ENCODE measurements at regions not wholly inside any gene's neighbourhood (a gene's known extent, or its start where the extent isn't known, plus 50 kb on each side); places are given as distances from the start of the nearest gene placed in this dataset.
"Not testable (repeated sequence)": the region's sequence is repeated elsewhere in the genome, so short reads cannot be mapped to it uniquely, and the experiment has no call there.

GRCh38 chr2:17135619-17136018 lies 382.6 kb downstream of the RAD51AP2 start:
- H3K4me3 ChIP-seq (ENCODE audit: control insufficient read depth in 1 of 2, extremely low read depth in 1 of 2, low read length in 1 of 2), result no peak overlapping the region
- H3K36me3 Mint-ChIP-seq, result no peaks in the 10 kb centered on the region
- H3K27ac Mint-ChIP-seq, result no peak overlapping the region
- no peak for ATAC-seq (replicated peaks in 1 of 4)
- no CpG with 5 or more reads among the region's 1 CpG for WGBS (ENCODE audit: insufficient coverage)
- H3K9me3 Mint-ChIP-seq, result no peaks in the 10 kb centered on the region
- H3K27ac ChIP-seq (ENCODE audit: low read length), result no peak overlapping the region
- H3K4me1 Mint-ChIP-seq, result no peaks in the 10 kb centered on the region
- ChIA-PET CTCF (no interaction called here), POLR2A (no interaction called here)
- no peaks in the 10 kb centered on the region for H3K27me3 ChIP-seq (replicated peaks in 1 of 2; ENCODE audit: control insufficient read depth in 2 of 2, extremely low read depth in 1 of 2, insufficient read depth in 2 of 2, low read length in 1 of 2)
- no peaks in the 10 kb centered on the region for H3K36me3 ChIP-seq (ENCODE audit: control insufficient read depth in 2 of 2, extremely low read depth in 1 of 2, insufficient read depth in 1 of 2, low read length in 1 of 2)
- H3K9me3 ChIP-seq, result no peaks in the 10 kb centered on the region
- H3K4me3 Mint-ChIP-seq, result no peak overlapping the region
- DNase-seq, result no peak
- H3K27me3 Mint-ChIP-seq, result no peaks in the 10 kb centered on the region
- H3K4me1 ChIP-seq (ENCODE audit: control insufficient read depth in 1 of 2, extremely low read depth in 1 of 2, insufficient read depth in 2 of 2, low read length in 2 of 2), result no peaks in the 10 kb centered on the region

DNA sequence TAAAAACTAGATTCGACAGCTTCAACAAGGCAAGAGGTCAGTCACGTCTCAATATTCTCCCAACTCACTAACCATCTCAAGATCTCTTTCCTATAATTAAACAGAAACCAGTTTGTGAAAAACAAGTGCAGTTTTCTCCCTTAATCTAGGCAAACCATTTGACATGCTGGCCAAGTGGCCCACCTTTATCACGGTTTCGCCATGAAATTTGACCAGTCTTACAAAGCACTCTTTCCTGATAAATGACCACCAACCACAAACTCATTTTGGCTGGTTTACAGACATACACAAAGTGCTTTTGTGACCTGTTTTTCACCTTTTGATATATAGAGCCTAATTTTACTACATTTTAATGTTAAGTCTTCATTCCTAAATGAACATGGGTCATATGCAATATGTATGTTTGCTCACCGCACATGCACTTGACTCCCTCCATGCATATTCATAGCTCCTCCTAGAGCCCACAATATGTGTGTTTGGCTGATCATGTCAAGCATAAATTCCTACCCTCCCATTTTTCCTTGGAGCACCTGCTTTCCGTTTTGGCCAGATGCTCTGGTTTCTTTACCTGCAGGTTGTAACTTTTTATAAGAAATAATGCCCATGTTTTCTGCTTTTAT lies 385.1 kb downstream of the RAD51AP2 start:
- Mint-ChIP-seq H3K9me3 (peaks cover 0 to 3% (median 0%) of the 10 kb centered on the region in 3 donors), H3K4me3 (no peak overlapping the region), H3K27ac (no peak overlapping the region), H3K36me3 (no peaks in the 10 kb centered on the region), H3K4me1 (no peaks in the 10 kb centered on the region), H3K27me3 (no peaks in the 10 kb centered on the region)
- H3K4me3 ChIP-seq (ENCODE audit: control insufficient read depth in 1 of 2, extremely low read depth in 1 of 2, low read length in 1 of 2), result no peak overlapping the region
- H3K27ac ChIP-seq (ENCODE audit: low read length), result no peak overlapping the region
- H3K36me3 ChIP-seq (ENCODE audit: control insufficient read depth in 2 of 2, extremely low read depth in 1 of 2, insufficient read depth in 1 of 2, low read length in 1 of 2), result no peaks in the 10 kb centered on the region
- no peaks in the 10 kb centered on the region for H3K4me1 ChIP-seq (ENCODE audit: control insufficient read depth in 1 of 2, extremely low read depth in 1 of 2, insufficient read depth in 2 of 2, low read length in 2 of 2)
- no peaks in the 10 kb centered on the region for H3K27me3 ChIP-seq (replicated peaks in 1 of 2; ENCODE audit: control insufficient read depth in 2 of 2, extremely low read depth in 1 of 2, insufficient read depth in 2 of 2, low read length in 1 of 2)
- ATAC-seq (replicated peaks in 1 of 4) (no peak), DNase-seq (no peak)
- ChIA-PET POLR2A (no interaction called here), CTCF (no interaction called here)
- WGBS (ENCODE audit: insufficient coverage), result 89% methylated on average over 4 of the region's 6 CpGs
- no peaks in the 10 kb centered on the region for H3K9me3 ChIP-seq

DNA sequence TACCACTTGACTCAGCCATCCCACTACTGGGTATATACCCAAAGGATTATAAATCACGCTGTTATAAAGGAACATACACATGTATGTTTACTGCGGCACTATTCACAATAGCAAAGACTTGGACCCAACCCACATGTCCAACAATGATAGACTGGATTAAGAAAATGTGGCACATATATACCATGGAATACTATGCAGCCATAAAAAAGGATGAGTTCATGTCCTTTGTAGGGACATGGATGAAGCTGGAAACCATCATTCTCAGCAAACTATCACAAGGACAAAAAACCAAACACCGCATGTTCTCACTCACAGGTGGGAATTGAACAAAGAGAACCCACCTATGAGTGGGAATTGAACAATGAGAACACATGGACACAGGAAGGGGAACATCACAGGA lies 387.6 kb downstream of the RAD51AP2 start:
- DNase-seq; H3K9me3 Mint-ChIP-seq; H3K27me3 ChIP-seq (replicated peaks in 1 of 2; ENCODE audit: control insufficient read depth in 2 of 2, extremely low read depth in 1 of 2, insufficient read depth in 2 of 2, low read length in 1 of 2); H3K36me3 ChIP-seq (ENCODE audit: control insufficient read depth in 2 of 2, extremely low read depth in 1 of 2, insufficient read depth in 1 of 2, low read length in 1 of 2); H3K4me3 Mint-ChIP-seq; H3K27me3 Mint-ChIP-seq; H3K27ac Mint-ChIP-seq; CTCF ChIA-PET; H3K36me3 Mint-ChIP-seq; H3K4me1 ChIP-seq (ENCODE audit: control insufficient read depth in 1 of 2, extremely low read depth in 1 of 2, insufficient read depth in 2 of 2, low read length in 2 of 2); H3K9me3 ChIP-seq; ATAC-seq (replicated peaks in 1 of 4); H3K4me3 ChIP-seq (ENCODE audit: control insufficient read depth in 1 of 2, extremely low read depth in 1 of 2, low read length in 1 of 2); H3K27ac ChIP-seq (ENCODE audit: low read length); H3K4me1 Mint-ChIP-seq; POLR2A ChIA-PET: not testable (repeated sequence)
- WGBS (ENCODE audit: insufficient coverage), result no CpG with 5 or more reads among the region's 3 CpGs

GRCh38 chr2:17125989-17126620 lies 392.1 kb downstream of the RAD51AP2 start:
- H3K27ac Mint-ChIP-seq, result no peak overlapping the region
- ChIA-PET CTCF (no interaction called here), POLR2A (interaction anchor here in 1 of 2 donors (0.6 kb wide), 1 partner anchor 49 kb away, joined by 3 read pairs; no protein-coding TSS in a partner anchor)
- Histone ChIP-seq H3K36me3 (ENCODE audit: control insufficient read depth in 2 of 2, extremely low read depth in 1 of 2, insufficient read depth in 1 of 2, low read length in 1 of 2) (no peaks in the 10 kb centered on the region), H3K27ac (ENCODE audit: low read length) (no peak overlapping the region), H3K4me3 (ENCODE audit: control insufficient read depth in 1 of 2, extremely low read depth in 1 of 2, low read length in 1 of 2) (no peak overlapping the region), H3K4me1 (ENCODE audit: control insufficient read depth in 1 of 2, extremely low read depth in 1 of 2, insufficient read depth in 2 of 2, low read length in 2 of 2) (no peaks in the 10 kb centered on the region), H3K27me3 (replicated peaks in 1 of 2; ENCODE audit: control insufficient read depth in 2 of 2, extremely low read depth in 1 of 2, insufficient read depth in 2 of 2, low read length in 1 of 2) (no peaks in the 10 kb centered on the region), H3K9me3 (no peaks in the 10 kb centered on the region)
- no peaks in the 10 kb centered on the region for H3K36me3 Mint-ChIP-seq
- H3K27me3 Mint-ChIP-seq, result no peaks in the 10 kb centered on the region
- H3K4me1 Mint-ChIP-seq, result no peaks in the 10 kb centered on the region
- no peak overlapping the region for H3K4me3 Mint-ChIP-seq
- H3K9me3 Mint-ChIP-seq, result peaks cover 3 to 8% (median 6%) of the 10 kb centered on the region in 3 donors
- 77% methylated on average over 3 of the region's 4 CpGs for WGBS (ENCODE audit: insufficient coverage)
- ATAC-seq (replicated peaks in 1 of 4) (no peak), DNase-seq (no peak)

- WGBS (ENCODE audit: insufficient coverage), result no CpG with 5 or more reads among the region's 1 CpG
- ChIA-PET CTCF (no interaction called here), POLR2A (no interaction called here)
- H3K27me3 Mint-ChIP-seq, result no peaks in the 10 kb centered on the region
- H3K36me3 Mint-ChIP-seq, result no peaks in the 10 kb centered on the region
- no peaks in the 10 kb centered on the region for H3K9me3 ChIP-seq
- no peaks in the 10 kb centered on the region for H3K4me1 Mint-ChIP-seq
- no peak overlapping the region for H3K4me3 Mint-ChIP-seq
- no peaks in the 10 kb centered on the region for H3K4me1 ChIP-seq (ENCODE audit: control insufficient read depth in 1 of 2, extremely low read depth in 1 of 2, insufficient read depth in 2 of 2, low read length in 2 of 2)
- no peak overlapping the region for H3K4me3 ChIP-seq (ENCODE audit: control insufficient read depth in 1 of 2, extremely low read depth in 1 of 2, low read length in 1 of 2)
- no peaks in the 10 kb centered on the region for H3K27me3 ChIP-seq (replicated peaks in 1 of 2; ENCODE audit: control insufficient read depth in 2 of 2, extremely low read depth in 1 of 2, insufficient read depth in 2 of 2, low read length in 1 of 2)
- no peaks in the 10 kb centered on the region for H3K36me3 ChIP-seq (ENCODE audit: control insufficient read depth in 2 of 2, extremely low read depth in 1 of 2, insufficient read depth in 1 of 2, low read length in 1 of 2)
- H3K9me3 Mint-ChIP-seq, result peaks cover 3 to 8% (median 3%) of the 10 kb centered on the region in 3 donors
- H3K27ac Mint-ChIP-seq, result no peak overlapping the region
- no peak overlapping the region for H3K27ac ChIP-seq (ENCODE audit: low read length)
- DNase-seq (no peak), ATAC-seq (replicated peaks in 1 of 4) (no peak)
These were observed 393.5 kb downstream of the RAD51AP2 start for GRCh38 chr2:17124575-17125318.

DNA sequence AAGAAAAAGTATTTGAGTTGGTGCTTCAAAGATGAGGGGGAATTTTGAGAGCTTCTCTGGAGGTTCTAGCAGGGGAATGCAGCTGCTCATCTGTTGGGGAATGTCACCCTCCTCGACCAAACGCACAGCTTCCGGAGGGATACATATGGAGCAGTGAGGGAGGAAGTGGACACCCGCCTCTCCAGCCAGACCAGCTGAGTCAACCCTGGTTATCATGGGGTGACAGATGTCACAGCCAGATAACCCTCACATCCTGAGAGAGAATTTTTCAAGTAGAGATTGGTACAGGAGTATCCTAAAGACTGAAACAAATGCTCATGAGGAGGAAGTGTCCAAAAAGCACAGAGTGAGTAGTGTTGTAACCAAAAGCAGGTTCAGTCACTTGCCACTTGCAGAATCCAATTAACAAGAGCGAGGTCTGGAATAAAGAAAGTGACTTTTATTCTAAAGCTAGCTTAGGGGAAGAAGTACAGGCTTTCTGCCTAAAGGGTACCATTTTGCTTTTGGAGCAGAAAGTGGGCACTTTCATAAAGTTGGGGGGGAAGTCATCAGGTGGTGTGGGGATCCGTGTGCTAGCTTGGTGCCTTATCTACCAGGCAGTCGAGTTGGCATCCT lies 395.2 kb downstream of the RAD51AP2 start:
- DNase-seq (no peak), ATAC-seq (replicated peaks in 1 of 4) (no peak)
- H3K4me1 Mint-ChIP-seq, result no peaks in the 10 kb centered on the region
- no peak overlapping the region for H3K27ac Mint-ChIP-seq
- H3K36me3 ChIP-seq (ENCODE audit: control insufficient read depth in 2 of 2, extremely low read depth in 1 of 2, insufficient read depth in 1 of 2, low read length in 1 of 2), result no peaks in the 10 kb centered on the region
- CTCF ChIA-PET, result no interaction called here
- H3K4me1 ChIP-seq (ENCODE audit: control insufficient read depth in 1 of 2, extremely low read depth in 1 of 2, insufficient read depth in 2 of 2, low read length in 2 of 2), result no peaks in the 10 kb centered on the region
- 0% methylated on average over 2 of the region's 7 CpGs for WGBS (ENCODE audit: insufficient coverage)
- H3K4me3 Mint-ChIP-seq, result no peak overlapping the region
- POLR2A ChIA-PET, result no interaction called here
- H3K27me3 ChIP-seq (replicated peaks in 1 of 2; ENCODE audit: control insufficient read depth in 2 of 2, extremely low read depth in 1 of 2, insufficient read depth in 2 of 2, low read length in 1 of 2), result no peaks in the 10 kb centered on the region
- no peak overlapping the region for H3K4me3 ChIP-seq (ENCODE audit: control insufficient read depth in 1 of 2, extremely low read depth in 1 of 2, low read length in 1 of 2)
- H3K9me3 ChIP-seq, result no peaks in the 10 kb centered on the region
- H3K27me3 Mint-ChIP-seq, result no peaks in the 10 kb centered on the region
- H3K27ac ChIP-seq (ENCODE audit: low read length), result no peak overlapping the region
- no peaks in the 10 kb centered on the region for H3K36me3 Mint-ChIP-seq
- H3K9me3 Mint-ChIP-seq, result peaks cover 3 to 12% (median 3%) of the 10 kb centered on the region in 3 donors
